GM13977 (cell line): ENCODE measurements at regions not wholly inside any gene's neighbourhood (a gene's known extent, or its start where the extent isn't known, plus 50 kb on each side); places are given as distances from the start of the nearest gene placed in this dataset.
A peak's percentile ranks its signal among the peaks of the same experiment; 100 is the strongest.

Source experiments
- DNase-seq: peaks from one replicate; pipeline ENCODE4 v3.0.0; 2012; ENCODE audit warnings: low spot score
- CTCF ChIP-seq: IDR thresholded peaks from 2 replicates; pipeline ENCODE4 v1.5.1; 2012; ENCODE audit warnings: mild to moderate bottlenecking, control low read depth; ENCODE audit not compliant: insufficient read depth; ENCODE audit errors: extremely low read depth, missing control alignments
- in situ Hi-C: fragments of 300-500 bp; cut with MboI; formaldehyde crosslinking; loops from one replicate; pipeline ENCODE4 v1.12.0; 2022; ENCODE audit warnings: low sequenced_read_pairs, low pct_unique_long_range_greater_than_20kb, mixed read lengths, inconsistent platforms; ENCODE audit not compliant: unreplicated experiment

GRCh38 chr4:132642016-132642817 lies 506.9 kb upstream of the PCDH10 start:
- DNase-seq = peak; percentile 46

GRCh38 chr4:132646186-132646585 lies 502.9 kb upstream of the PCDH10 start:
- no peak for TF ChIP-seq CTCF
- peak; percentile 43 for DNase-seq
- in situ Hi-C loops = no loop called here

More at GRCh38 chr4:132642016-132642817, 506.9 kb upstream of the PCDH10 start:
- peak; percentile 75 for TF ChIP-seq CTCF
- in situ Hi-C loops = no loop called here

GRCh38 chr4:132651196-132651595 lies 497.9 kb upstream of the PCDH10 start:
- TF ChIP-seq CTCF = no peak
- no peak for DNase-seq
- in situ Hi-C loops = no loop called here

GRCh38 chr4:132660181-132660580 lies 488.9 kb upstream of the PCDH10 start:
- no peak for TF ChIP-seq CTCF
- in situ Hi-C loops = no loop called here
- no peak for DNase-seq

GRCh38 chr4:132662456-132662855 lies 486.6 kb upstream of the PCDH10 start:
- no peak for DNase-seq
- in situ Hi-C loops = no loop called here
- no peak for TF ChIP-seq CTCF

GRCh38 chr4:132669786-132670185 lies 479.3 kb upstream of the PCDH10 start:
- no peak for TF ChIP-seq CTCF
- in situ Hi-C loops = no loop called here
- no peak for DNase-seq

GRCh38 chr4:132670557-132670956 lies 478.5 kb upstream of the PCDH10 start:
- in situ Hi-C loops = no loop called here
- no peak for DNase-seq
- no peak for TF ChIP-seq CTCF
